HG02938 (cell line): ENCODE measurements at regions not wholly inside any gene's neighbourhood (a gene's known extent, or its start where the extent isn't known, plus 50 kb on each side); places are given as distances from the start of the nearest gene placed in this dataset.
"Not testable (repeated sequence)": the region's sequence is repeated elsewhere in the genome, so short reads cannot be mapped to it uniquely, and the experiment has no call there.

ENCODE experiments used
- ATAC-seq: cut with Tn5 transposase; IDR thresholded peaks from one replicate; pipeline ENCODE4 v1.9.1; 2021; ENCODE audit warnings: mild to moderate bottlenecking, moderate library complexity; ENCODE audit not compliant: unreplicated experiment

DNA sequence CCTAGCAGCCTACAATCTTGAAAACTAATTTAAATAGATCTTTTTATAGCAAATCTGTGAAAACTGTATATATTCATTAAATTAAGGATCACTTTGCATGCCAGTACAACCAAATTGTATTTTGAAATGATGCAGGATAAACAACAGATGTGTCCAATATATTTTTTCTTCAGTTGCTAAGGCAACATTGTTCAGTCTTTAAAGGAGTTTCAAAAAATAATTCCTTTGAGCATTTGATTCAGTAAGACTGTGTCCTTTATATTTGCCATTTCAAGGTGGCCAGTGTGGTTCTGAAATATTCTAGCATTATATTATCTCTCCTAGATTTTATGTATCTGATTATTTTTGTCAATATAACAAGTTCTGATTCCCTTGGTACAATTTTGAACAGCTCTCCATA, 254.7 kb downstream of the PLOD2 start:
- no peak for ATAC-seq

DNA sequence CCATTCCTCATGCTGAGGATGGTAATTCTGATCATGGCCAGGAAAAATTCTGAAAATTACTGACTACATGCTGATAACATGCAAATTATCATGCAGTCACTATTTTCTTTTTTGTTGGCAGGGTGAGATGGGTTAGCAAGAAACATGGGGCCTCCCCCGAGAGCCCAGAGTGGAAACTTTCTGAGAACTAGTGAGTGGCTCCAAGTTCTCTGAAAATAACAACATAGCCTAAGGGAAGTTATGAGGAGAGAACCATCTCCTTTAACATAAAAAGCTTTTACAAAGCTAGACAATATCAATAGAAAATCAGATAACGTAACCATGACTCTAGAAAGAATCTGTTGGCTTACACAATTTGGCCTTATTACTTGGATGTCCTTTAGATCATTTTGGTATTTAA, 254.2 kb downstream of the PLOD2 start:
- no peak for ATAC-seq

DNA sequence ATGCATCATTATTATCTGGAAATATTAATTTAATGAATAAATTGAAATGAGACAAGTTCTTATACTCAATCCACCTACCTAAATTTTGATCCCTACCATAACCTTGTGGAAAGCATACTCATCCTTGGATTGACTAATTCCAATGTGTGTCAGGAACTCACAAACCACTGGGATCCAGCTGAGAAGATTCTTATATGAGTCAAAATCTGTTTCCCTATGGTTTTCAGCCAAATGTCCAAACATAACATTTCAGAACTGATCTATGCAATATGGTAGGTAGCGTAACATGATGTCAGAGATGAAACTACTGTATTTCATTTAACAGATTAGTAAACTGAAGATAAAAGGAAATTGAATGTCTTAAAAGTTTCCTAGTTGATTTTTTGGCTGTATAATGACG, 250.0 kb downstream of the PLOD2 start:
- no peak for ATAC-seq

DNA sequence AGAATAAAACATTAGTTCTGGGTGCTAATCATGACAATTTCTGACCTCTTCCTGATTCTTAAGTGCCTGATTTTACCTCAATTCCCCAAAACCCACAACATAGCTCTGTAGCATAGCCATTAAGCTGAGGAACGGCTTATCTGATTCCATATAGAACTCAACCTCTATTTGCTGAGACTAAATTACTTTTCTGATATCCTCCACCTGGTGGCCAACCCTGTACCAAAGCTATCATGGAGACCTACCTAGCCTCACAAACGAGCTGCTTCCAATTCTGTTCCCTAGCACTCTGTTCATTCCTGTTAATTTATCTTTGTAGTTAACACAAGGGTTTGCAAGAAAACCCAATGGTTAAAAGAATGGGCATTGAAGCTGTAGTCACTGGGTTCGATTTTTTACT, 245.2 kb downstream of the PLOD2 start:
- no peak for ATAC-seq

DNA sequence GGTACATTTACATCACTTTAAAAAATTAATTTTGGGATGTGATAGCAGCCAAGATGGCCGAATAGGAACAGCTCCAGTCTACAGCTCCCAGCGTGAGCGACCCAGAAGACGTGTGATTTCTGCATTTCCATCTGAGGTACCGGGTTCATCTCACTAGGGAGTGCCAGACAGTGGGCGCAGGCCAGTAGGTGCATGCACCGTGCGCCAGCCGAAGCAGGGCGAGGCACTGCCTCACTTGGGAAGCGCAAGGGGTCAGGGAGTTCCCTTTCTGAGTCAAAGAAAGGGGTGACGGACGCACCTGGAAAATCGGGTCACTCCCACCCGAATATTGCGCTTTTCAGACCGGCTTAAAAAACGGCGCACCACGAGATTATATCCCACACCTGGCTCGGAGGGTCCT, 233.2 kb downstream of the PLOD2 start:
- ATAC-seq, result not testable (repeated sequence)

DNA sequence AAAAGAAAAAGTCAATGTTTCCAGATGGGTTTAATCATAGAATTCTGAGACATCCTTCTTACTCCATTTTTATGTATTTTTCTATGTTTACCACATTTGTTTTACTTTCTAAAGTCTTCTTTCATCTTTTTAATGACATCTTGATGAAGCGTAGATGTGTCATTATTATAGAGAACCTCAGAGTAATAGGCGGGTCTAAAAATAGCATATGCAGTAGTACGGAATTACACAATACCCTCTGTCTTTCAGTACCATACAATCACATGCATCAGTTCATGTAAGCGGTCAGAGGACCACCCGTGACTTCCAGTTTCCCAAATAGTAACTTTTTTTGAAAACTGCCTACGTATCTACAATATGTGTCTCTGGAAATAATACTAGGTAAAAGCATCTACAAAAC, 224.0 kb downstream of the PLOD2 start:
- no peak for ATAC-seq

DNA sequence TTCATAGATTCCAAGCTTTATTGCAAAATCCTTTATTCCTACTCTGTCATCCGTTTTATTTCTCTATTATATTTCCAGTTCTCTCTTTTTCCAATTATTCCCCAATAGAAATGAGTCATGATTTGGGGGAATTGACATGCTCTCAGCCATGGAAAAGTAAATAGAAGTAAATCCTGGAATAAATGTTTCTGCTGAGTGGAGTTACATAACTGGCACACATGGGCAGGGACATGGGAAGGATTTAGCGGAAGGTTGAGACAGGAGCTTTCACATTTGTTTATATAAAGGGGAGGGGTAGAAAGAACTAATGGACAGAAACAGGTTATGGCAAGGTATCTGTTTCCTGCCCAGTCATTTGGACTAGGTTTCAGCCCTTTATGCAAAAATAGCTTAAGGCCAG, 221.6 kb downstream of the PLOD2 start:
- no peak for ATAC-seq

DNA sequence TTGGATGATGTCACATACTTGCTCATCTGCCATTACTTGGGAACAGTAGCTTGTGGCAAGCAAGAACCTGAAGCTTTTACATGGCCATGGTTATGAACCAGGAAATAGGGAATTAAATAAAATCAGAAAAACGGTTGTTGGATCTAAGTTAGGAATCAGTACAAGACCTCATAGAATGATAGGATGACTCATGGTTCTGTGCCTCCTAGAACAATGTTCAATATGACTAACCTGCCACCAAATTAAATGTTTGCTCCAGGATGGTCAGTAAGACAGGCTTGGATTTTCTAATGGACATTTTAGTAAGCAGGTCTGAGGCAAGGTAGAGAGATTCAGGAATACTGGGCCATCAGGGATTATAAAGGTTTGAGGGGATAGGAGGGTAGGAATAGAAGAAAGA, 218.9 kb downstream of the PLOD2 start:
- no peak for ATAC-seq

DNA sequence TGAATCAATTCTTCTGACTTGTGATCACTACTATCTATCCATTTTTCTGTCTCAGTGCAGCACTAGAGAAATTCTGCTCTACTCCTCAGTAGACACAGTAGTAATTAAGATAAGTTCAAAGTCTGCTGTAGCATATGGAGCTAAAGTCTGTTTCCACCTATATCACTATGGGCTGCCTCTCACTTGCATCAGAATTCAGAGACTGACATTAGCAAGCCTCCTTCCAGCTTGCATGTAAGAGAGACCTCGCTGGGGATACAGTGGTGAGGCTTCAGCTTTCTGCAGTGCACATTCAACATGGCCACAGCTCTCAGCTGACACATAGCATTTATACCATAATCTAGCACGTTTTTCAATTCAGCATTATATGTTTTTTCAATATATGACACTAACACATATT, 217.0 kb downstream of the PLOD2 start:
- ATAC-seq, result no peak

DNA sequence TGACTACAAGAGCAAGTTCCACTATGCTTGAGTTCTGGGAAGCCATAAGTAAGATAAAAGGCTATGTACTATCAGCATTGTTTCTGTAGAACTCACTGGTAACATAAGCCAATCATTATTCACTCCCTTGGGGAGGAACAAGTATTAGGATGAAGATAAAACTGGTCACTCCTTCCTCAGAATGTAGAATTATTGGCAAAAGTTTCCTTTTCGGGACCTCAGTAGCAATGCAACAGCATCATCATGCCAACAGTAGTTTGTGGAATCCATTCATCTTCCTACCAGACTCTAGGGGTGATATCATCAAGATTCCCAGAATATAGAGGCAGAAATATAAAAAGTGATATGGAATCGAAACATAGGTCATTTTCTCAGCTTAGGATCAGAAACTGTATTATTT, 209.5 kb downstream of the PLOD2 start:
- no peak for ATAC-seq

DNA sequence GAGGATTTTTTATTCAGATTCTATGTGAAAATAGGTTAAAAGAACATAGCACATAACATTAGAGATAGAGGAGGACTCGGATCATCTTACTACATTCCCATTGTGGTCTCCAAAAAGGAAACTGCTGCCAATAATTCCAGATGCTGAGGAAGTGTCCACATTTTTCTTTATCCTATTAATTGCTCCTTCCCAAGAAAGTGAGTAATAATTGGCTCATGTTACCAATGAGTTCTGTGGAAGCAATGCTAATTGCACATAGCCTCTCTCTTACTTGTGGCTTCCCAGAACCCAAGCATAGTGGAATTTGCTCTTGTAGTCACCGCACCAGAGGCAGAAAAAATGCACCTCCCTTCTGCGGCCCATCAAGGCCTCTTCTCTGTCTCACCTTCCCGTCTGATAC, 208.4 kb downstream of the PLOD2 start:
- ATAC-seq, result no peak

DNA sequence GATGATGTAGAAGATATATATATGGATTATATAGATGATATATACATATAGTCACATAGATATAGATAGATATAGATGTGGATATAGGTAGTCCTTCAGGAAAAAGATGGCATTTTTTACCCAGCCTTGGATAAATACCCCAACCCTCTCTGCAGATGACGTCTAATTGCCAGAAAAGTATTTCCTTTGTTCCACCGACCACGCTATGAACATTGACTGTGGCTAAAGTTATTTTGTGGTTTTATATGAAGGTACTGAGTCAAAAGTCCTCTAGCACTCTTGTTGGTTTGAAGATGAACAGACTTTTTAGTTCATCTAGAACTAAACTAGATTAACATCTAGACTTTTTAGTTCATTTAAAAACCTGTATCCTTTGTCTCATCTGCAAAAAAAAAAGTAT, 207.7 kb downstream of the PLOD2 start:
- no peak for ATAC-seq

DNA sequence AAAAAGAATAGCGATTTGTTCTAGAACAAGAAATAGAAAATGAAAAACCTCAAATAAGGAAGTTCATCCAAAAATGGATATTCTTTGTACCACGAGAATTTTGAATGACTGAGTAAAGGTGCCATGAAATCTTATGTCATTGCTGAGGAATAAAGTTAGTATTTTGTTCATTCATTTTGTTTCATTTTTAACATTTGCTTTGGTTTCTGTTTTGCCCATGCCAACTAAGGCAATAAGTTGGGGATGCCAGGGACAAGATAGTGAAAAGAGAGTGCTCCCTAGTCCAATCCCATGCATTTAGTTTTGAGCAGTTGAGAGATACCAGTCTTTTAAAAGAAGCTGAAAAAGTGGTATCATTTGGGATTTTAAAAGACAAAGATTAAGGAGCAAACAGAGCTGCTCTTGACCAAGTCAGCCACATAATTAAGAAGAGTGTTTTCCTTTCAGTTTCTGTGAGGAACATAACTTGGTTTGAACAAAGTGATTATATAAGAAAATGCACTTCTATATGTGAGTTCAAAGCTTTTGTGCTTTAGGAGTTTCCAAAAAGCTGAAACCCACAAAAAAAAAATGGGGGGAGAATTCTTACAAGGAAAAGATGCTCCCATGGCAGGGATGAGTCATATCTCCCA, 201.4 kb downstream of the PLOD2 start:
- no peak for ATAC-seq

DNA sequence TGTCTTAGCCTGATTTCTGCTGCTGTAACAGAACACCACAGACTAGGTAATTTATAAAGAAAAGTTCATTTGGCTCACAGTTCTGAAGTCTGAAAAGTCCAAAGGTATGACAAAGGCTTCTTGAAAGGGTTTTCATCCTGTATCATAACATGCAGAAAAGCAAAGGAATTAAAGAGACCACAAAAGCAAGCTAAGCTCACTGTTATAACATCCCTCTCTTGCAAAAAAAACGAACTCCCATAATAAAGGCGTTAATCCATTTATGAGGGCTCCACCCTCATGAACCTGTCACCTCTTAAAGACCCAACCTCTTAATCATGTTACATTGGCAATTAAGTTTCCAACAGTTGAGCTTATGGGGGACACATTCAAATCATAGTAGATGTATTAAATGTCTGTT, 197.9 kb downstream of the PLOD2 start:
- no peak for ATAC-seq

DNA sequence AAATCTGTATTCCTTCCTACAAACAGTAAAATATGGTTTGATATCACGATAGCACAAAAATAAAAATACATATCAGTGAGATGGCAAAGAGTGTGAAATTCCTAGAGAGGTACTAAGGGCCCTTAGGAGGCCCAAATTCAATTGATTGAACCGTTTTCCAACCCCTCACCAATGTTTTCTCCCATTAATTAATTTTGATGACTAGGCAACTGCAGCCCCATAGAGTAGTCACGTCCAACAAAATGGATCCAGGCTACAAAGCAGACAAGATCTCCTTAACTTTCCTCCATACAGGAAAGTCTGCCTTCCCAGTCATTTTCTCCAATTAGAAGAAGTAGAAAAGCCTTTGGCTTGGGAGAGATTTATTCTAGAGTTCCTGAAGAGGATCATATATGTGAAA, 193.9 kb downstream of the PLOD2 start:
- no peak for ATAC-seq

DNA sequence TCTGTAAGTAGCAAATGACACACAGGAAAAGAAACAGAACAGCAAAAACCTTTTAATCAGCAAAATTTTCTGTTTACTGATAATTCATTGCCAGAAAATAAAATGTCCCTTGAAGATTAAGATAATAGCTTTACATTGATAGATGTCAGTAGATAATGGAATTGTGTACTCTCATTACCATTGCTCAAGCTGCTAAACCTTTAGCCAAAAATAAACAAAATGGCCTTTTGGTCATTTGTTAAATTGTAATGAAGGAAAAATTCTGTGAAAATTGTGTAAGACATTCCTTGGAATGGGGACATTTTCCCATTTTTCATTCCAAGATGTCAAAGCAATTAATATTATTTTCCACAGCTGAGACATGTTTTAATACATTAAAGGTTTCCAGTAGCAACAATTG, 189.8 kb downstream of the PLOD2 start:
- no peak for ATAC-seq

DNA sequence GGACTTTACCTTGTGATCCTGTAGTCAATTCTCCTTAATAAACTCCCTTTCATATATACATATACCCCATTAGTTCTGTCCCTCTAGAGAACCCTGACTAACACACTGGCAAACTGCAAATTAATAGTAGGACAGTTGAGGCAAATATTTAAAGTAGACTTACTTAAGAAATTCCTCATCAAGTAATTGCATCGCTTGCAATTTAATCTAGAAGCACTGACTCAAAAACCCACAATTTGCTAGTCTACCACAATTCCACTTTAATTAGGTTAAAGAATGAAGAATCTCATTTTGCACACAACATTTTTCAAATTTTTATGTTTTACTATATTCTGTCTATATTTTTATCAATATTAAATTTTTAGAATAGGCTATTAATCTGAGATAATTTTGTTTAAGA, 188.1 kb downstream of the PLOD2 start:
- ATAC-seq, result no peak

DNA sequence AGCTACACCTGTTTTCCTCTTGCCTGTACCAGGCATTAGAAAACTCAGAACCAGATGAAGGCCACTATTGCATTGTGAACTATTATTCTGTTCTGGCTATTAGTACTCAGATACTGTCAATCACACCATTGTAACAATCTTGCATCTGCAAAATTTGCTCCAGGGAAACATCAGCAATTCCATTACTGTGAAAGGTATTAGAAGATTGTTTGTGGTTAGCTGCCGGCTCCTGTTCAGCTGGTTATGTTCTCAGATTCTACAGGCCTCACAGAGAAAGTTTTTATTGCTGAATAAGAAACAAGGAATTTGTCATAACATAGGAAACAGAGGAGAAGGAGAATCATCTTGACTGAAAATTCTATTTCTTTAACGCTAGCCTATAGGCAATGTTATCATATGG, 179.9 kb downstream of the PLOD2 start:
- no peak for ATAC-seq

DNA sequence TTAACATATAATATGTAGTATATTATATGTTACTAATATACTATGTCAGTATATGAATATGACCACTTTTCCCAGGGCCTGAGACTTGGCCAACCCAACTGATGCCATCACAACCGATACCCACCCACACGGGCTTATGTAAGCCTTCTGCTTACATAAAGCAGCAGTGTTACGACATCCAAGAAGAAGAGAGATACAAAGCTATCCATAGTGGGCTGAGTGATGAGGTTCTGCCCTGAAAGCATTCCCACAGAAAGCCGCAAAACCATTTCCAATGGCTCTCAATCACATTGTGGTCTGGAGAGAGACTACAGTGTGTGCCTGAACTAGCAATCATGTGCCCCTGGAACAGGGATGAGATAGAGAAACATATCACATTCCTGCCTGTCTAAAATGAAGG, 177.9 kb downstream of the PLOD2 start:
- no peak for ATAC-seq
